Endodermal cell (in vitro differentiated cells): ENCODE measurements at regions not wholly inside any gene's neighbourhood (a gene's known extent, or its start where the extent isn't known, plus 50 kb on each side); places are given as distances from the start of the nearest gene placed in this dataset.

Source experiments
- DNase-seq: peaks from one replicate; pipeline ENCODE4 v3.0.0-alpha.2; 2017
- H3K27ac ChIP-seq: 2 replicates; pipeline ENCODE4 v1.5.1; 2013; ENCODE audit warnings: mild to moderate bottlenecking, low read depth, low read length, moderate library complexity
- H3K27me3 ChIP-seq: 2 replicates; pipeline ENCODE4 v1.6.1; 2013; ENCODE audit warnings: mild to moderate bottlenecking, low read length, moderate library complexity; ENCODE audit not compliant: insufficient read depth, control insufficient read depth, poor library complexity, severe bottlenecking
- H3K36me3 ChIP-seq: 2 replicates; pipeline ENCODE4 v1.7.0; 2013; ENCODE audit warnings: mild to moderate bottlenecking, low read length, moderate library complexity; ENCODE audit not compliant: control insufficient read depth, insufficient read depth
- H3K4me1 ChIP-seq: one replicate; pipeline ENCODE4 v1.7.0; 2013; ENCODE audit warnings: low read length; ENCODE audit not compliant: control insufficient read depth, insufficient read depth
- H3K4me3 ChIP-seq: 2 replicates; pipeline ENCODE4 v1.5.1; 2013; ENCODE audit warnings: mild to moderate bottlenecking, low read length, moderate library complexity
- H3K9ac ChIP-seq: 2 replicates; pipeline ENCODE4 v1.6.1; 2013; ENCODE audit warnings: mild to moderate bottlenecking, low read length, moderate library complexity; ENCODE audit not compliant: poor library complexity, severe bottlenecking; ENCODE audit errors: extremely low read depth
- H3K9me3 ChIP-seq: 2 replicates; pipeline ENCODE4 v1.6.1; 2013; ENCODE audit warnings: mild to moderate bottlenecking, low read length, moderate library complexity; ENCODE audit not compliant: control insufficient read depth
- H3K27ac Mint-ChIP-seq: 2 replicates; pipeline ENCODE4 v1.8.0; 2020; ENCODE audit warnings: mixed read lengths
- H3K27me3 Mint-ChIP-seq: 2 replicates; pipeline ENCODE4 v1.8.0; 2021; ENCODE audit warnings: mild to moderate bottlenecking, mixed read lengths; ENCODE audit not compliant: insufficient read depth
- H3K36me3 Mint-ChIP-seq: 2 replicates; pipeline ENCODE4 v1.8.0; 2020; ENCODE audit warnings: low read depth, mixed read lengths
- H3K4me1 Mint-ChIP-seq: 2 replicates; pipeline ENCODE4 v1.8.0; 2020; ENCODE audit warnings: mixed read lengths
- H3K4me3 Mint-ChIP-seq: 2 replicates; pipeline ENCODE4 v1.8.0; 2020; ENCODE audit warnings: mild to moderate bottlenecking, moderate library complexity, mixed read lengths
- H3K9me3 Mint-ChIP-seq: 2 replicates; pipeline ENCODE4 v1.8.0; 2020; ENCODE audit warnings: mild to moderate bottlenecking, mixed read lengths
- CTCF ChIP-seq: fragments of 200-600 bp; sonication (generic); conservative IDR thresholded peaks from 2 replicates; pipeline ENCODE4 v1.5.0; 2021; ENCODE audit warnings: antibody characterized with exemption, mild to moderate bottlenecking
- WGBS, 2 experiments: methylation state at CpG; one replicate each; pipeline versions ENCODE4 v1.1.5 to v1.1.7; 2013; ENCODE audit warnings: missing lambda C conversion rate in 2 of 2, mixed read lengths in 1 of 2; ENCODE audit not compliant: insufficient coverage in 1 of 2, insufficient read length in 1 of 2; 5-methylcytosine and 5-hydroxymethylcytosine counted together

GRCh38 chr16:51949282-51949681 is 597.7 kb downstream of the TOX3 start:
- WGBS, 2 experiments = 80 to 100% methylated on average over 1 to 2 of the region's 2 CpGs
- TF ChIP-seq CTCF = no peak
- Histone ChIP-seq H3K9me3 (no peaks in the 10 kb centered on the region), H3K9ac (no peak overlapping the region), H3K27ac (no peak overlapping the region), H3K36me3 (no peaks in the 10 kb centered on the region), H3K27me3 (no peaks in the 10 kb centered on the region), H3K4me1 (no peaks in the 10 kb centered on the region), H3K4me3 (no peak overlapping the region)
- H3K36me3 Mint-ChIP-seq = no peaks in the 10 kb centered on the region
- H3K4me1 Mint-ChIP-seq = peaks cover 24% of the 10 kb centered on the region
- H3K9me3 Mint-ChIP-seq = no peaks in the 10 kb centered on the region
- DNase-seq = no peak
- no peak overlapping the region for H3K4me3 Mint-ChIP-seq
- H3K27me3 Mint-ChIP-seq = no peaks in the 10 kb centered on the region
- no peak overlapping the region for H3K27ac Mint-ChIP-seq

- H3K4me3 Mint-ChIP-seq = no peak overlapping the region
- no peaks in the 10 kb centered on the region for H3K9me3 Mint-ChIP-seq
- H3K27me3 ChIP-seq = no peaks in the 10 kb centered on the region
- no peaks in the 10 kb centered on the region for H3K36me3 Mint-ChIP-seq
- H3K4me3 ChIP-seq = no peak overlapping the region
- H3K27ac Mint-ChIP-seq = no peak overlapping the region
- H3K4me1 ChIP-seq = peaks cover 5% of the 10 kb centered on the region
- no peaks in the 10 kb centered on the region for H3K27me3 Mint-ChIP-seq
- peaks cover 20% of the 10 kb centered on the region for H3K4me1 Mint-ChIP-seq
- DNase-seq = no peak
- TF ChIP-seq CTCF = peak; percentile 72
- no peak overlapping the region for H3K27ac ChIP-seq
- H3K9ac ChIP-seq = no peak overlapping the region
- no peaks in the 10 kb centered on the region for H3K36me3 ChIP-seq
- no peaks in the 10 kb centered on the region for H3K9me3 ChIP-seq
Measured at GRCh38 chr16:51941412-51941811, 605.5 kb downstream of the TOX3 start.

GRCh38 chr16:51940183-51940582 is 606.8 kb downstream of the TOX3 start:
- Histone ChIP-seq H3K9ac (no peak overlapping the region), H3K9me3 (no peaks in the 10 kb centered on the region), H3K36me3 (no peaks in the 10 kb centered on the region), H3K4me1 (peaks cover 5% of the 10 kb centered on the region), H3K27ac (no peak overlapping the region), H3K27me3 (no peaks in the 10 kb centered on the region), H3K4me3 (no peak overlapping the region)
- Mint-ChIP-seq H3K4me3 (no peak overlapping the region), H3K9me3 (no peaks in the 10 kb centered on the region), H3K36me3 (no peaks in the 10 kb centered on the region), H3K27me3 (no peaks in the 10 kb centered on the region), H3K27ac (no peak overlapping the region), H3K4me1 (peaks cover 20% of the 10 kb centered on the region)
- DNase-seq = no peak
- TF ChIP-seq CTCF = no peak
- 89 to 90% methylated on average over 1 of the region's 1 CpG for WGBS, 2 experiments
